ENCODE measurements at regions not wholly inside any gene's neighbourhood (a gene's known extent, or its start where the extent isn't known, plus 50 kb on each side); places are given as distances from the start of the nearest gene placed in this dataset.

GRCh38 chr11:127412722-127413380 is 412.3 kb upstream of the KIRREL3 start:
- H3K9me3 ChIP-seq (ENCODE audit: control insufficient read depth, low read length): no peaks in the 10 kb centered on the region
- H3K4me3 ChIP-seq (ENCODE audit: low read length): no peak overlapping the region
- no peaks in the 10 kb centered on the region for H3K36me3 ChIP-seq (ENCODE audit: control insufficient read depth, insufficient read depth, low read length)
- no peak overlapping the region for H3K9ac ChIP-seq (ENCODE audit: low read length)
- no peaks in the 10 kb centered on the region for H3K4me1 ChIP-seq (ENCODE audit: control insufficient read depth, insufficient read depth, low read length)
- no peaks in the 10 kb centered on the region for H3K27me3 ChIP-seq (ENCODE audit: control insufficient read depth, insufficient read depth, low read length)

GRCh38 chr11:127412234-127412633 is 411.7 kb upstream of the KIRREL3 start:
- Histone ChIP-seq H3K9ac (ENCODE audit: low read length) (no peak overlapping the region), H3K4me1 (ENCODE audit: control insufficient read depth, insufficient read depth, low read length) (no peaks in the 10 kb centered on the region), H3K36me3 (ENCODE audit: control insufficient read depth, insufficient read depth, low read length) (no peaks in the 10 kb centered on the region), H3K9me3 (ENCODE audit: control insufficient read depth, low read length) (no peaks in the 10 kb centered on the region), H3K27me3 (ENCODE audit: control insufficient read depth, insufficient read depth, low read length) (no peaks in the 10 kb centered on the region), H3K4me3 (ENCODE audit: low read length) (no peak overlapping the region)

- no peak overlapping the region for H3K9ac ChIP-seq (ENCODE audit: low read length)
- H3K36me3 ChIP-seq (ENCODE audit: control insufficient read depth, insufficient read depth, low read length): no peaks in the 10 kb centered on the region
- H3K4me1 ChIP-seq (ENCODE audit: control insufficient read depth, insufficient read depth, low read length): no peaks in the 10 kb centered on the region
- H3K27me3 ChIP-seq (ENCODE audit: control insufficient read depth, insufficient read depth, low read length): no peaks in the 10 kb centered on the region
- H3K9me3 ChIP-seq (ENCODE audit: control insufficient read depth, low read length): no peaks in the 10 kb centered on the region
- H3K4me3 ChIP-seq (ENCODE audit: low read length): no peak overlapping the region
These were observed 410.7 kb upstream of the KIRREL3 start for GRCh38 chr11:127411283-127411682.

- Histone ChIP-seq H3K4me1 (ENCODE audit: control insufficient read depth, insufficient read depth, low read length) (no peaks in the 10 kb centered on the region), H3K9ac (ENCODE audit: low read length) (no peak overlapping the region), H3K4me3 (ENCODE audit: low read length) (no peak overlapping the region), H3K9me3 (ENCODE audit: control insufficient read depth, low read length) (no peaks in the 10 kb centered on the region), H3K36me3 (ENCODE audit: control insufficient read depth, insufficient read depth, low read length) (no peaks in the 10 kb centered on the region), H3K27me3 (ENCODE audit: control insufficient read depth, insufficient read depth, low read length) (no peaks in the 10 kb centered on the region)
These were observed 394.5 kb upstream of the KIRREL3 start for GRCh38 chr11:127395034-127395433.

- Histone ChIP-seq H3K27me3 (ENCODE audit: control insufficient read depth, insufficient read depth, low read length) (no peaks in the 10 kb centered on the region), H3K4me1 (ENCODE audit: control insufficient read depth, insufficient read depth, low read length) (no peaks in the 10 kb centered on the region), H3K9ac (ENCODE audit: low read length) (no peak overlapping the region), H3K9me3 (ENCODE audit: control insufficient read depth, low read length) (no peaks in the 10 kb centered on the region), H3K36me3 (ENCODE audit: control insufficient read depth, insufficient read depth, low read length) (no peaks in the 10 kb centered on the region), H3K4me3 (ENCODE audit: low read length) (no peak overlapping the region)
These were observed 393.0 kb upstream of the KIRREL3 start for GRCh38 chr11:127393460-127393997.

- H3K27me3 ChIP-seq (ENCODE audit: control insufficient read depth, insufficient read depth, low read length): no peaks in the 10 kb centered on the region
- H3K36me3 ChIP-seq (ENCODE audit: control insufficient read depth, insufficient read depth, low read length): no peaks in the 10 kb centered on the region
- H3K4me1 ChIP-seq (ENCODE audit: control insufficient read depth, insufficient read depth, low read length): no peaks in the 10 kb centered on the region
- no peak overlapping the region for H3K4me3 ChIP-seq (ENCODE audit: low read length)
- H3K9ac ChIP-seq (ENCODE audit: low read length): no peak overlapping the region
- H3K9me3 ChIP-seq (ENCODE audit: control insufficient read depth, low read length): no peaks in the 10 kb centered on the region
These were observed 392.0 kb upstream of the KIRREL3 start for GRCh38 chr11:127392575-127392974.

GRCh38 chr11:127390465-127390864 is 389.9 kb upstream of the KIRREL3 start:
- no peaks in the 10 kb centered on the region for H3K9me3 ChIP-seq (ENCODE audit: control insufficient read depth, low read length)
- no peaks in the 10 kb centered on the region for H3K4me1 ChIP-seq (ENCODE audit: control insufficient read depth, insufficient read depth, low read length)
- H3K4me3 ChIP-seq (ENCODE audit: low read length): no peak overlapping the region
- no peaks in the 10 kb centered on the region for H3K27me3 ChIP-seq (ENCODE audit: control insufficient read depth, insufficient read depth, low read length)
- H3K36me3 ChIP-seq (ENCODE audit: control insufficient read depth, insufficient read depth, low read length): no peaks in the 10 kb centered on the region
- H3K9ac ChIP-seq (ENCODE audit: low read length): no peak overlapping the region

- Histone ChIP-seq H3K9ac (ENCODE audit: low read length) (no peak overlapping the region), H3K27me3 (ENCODE audit: control insufficient read depth, insufficient read depth, low read length) (no peaks in the 10 kb centered on the region), H3K4me3 (ENCODE audit: low read length) (no peak overlapping the region), H3K4me1 (ENCODE audit: control insufficient read depth, insufficient read depth, low read length) (no peaks in the 10 kb centered on the region), H3K36me3 (ENCODE audit: control insufficient read depth, insufficient read depth, low read length) (no peaks in the 10 kb centered on the region), H3K9me3 (ENCODE audit: control insufficient read depth, low read length) (no peaks in the 10 kb centered on the region)
These were observed 384.5 kb upstream of the KIRREL3 start for GRCh38 chr11:127385071-127385470.

- H3K9ac ChIP-seq (ENCODE audit: low read length): no peak overlapping the region
- no peaks in the 10 kb centered on the region for H3K36me3 ChIP-seq (ENCODE audit: control insufficient read depth, insufficient read depth, low read length)
- H3K4me3 ChIP-seq (ENCODE audit: low read length): no peak overlapping the region
- no peaks in the 10 kb centered on the region for H3K27me3 ChIP-seq (ENCODE audit: control insufficient read depth, insufficient read depth, low read length)
- H3K4me1 ChIP-seq (ENCODE audit: control insufficient read depth, insufficient read depth, low read length): no peaks in the 10 kb centered on the region
- no peaks in the 10 kb centered on the region for H3K9me3 ChIP-seq (ENCODE audit: control insufficient read depth, low read length)
These were observed 382.5 kb upstream of the KIRREL3 start for GRCh38 chr11:127383026-127383425.

GRCh38 chr11:127381247-127381646 is 380.7 kb upstream of the KIRREL3 start:
- H3K27me3 ChIP-seq (ENCODE audit: control insufficient read depth, insufficient read depth, low read length): no peaks in the 10 kb centered on the region
- no peaks in the 10 kb centered on the region for H3K36me3 ChIP-seq (ENCODE audit: control insufficient read depth, insufficient read depth, low read length)
- no peak overlapping the region for H3K9ac ChIP-seq (ENCODE audit: low read length)
- H3K4me3 ChIP-seq (ENCODE audit: low read length): no peak overlapping the region
- no peaks in the 10 kb centered on the region for H3K4me1 ChIP-seq (ENCODE audit: control insufficient read depth, insufficient read depth, low read length)
- H3K9me3 ChIP-seq (ENCODE audit: control insufficient read depth, low read length): no peaks in the 10 kb centered on the region

GRCh38 chr11:127379686-127380085 is 379.1 kb upstream of the KIRREL3 start:
- Histone ChIP-seq H3K9me3 (ENCODE audit: control insufficient read depth, low read length) (no peaks in the 10 kb centered on the region), H3K4me3 (ENCODE audit: low read length) (no peak overlapping the region), H3K9ac (ENCODE audit: low read length) (no peak overlapping the region), H3K36me3 (ENCODE audit: control insufficient read depth, insufficient read depth, low read length) (no peaks in the 10 kb centered on the region), H3K4me1 (ENCODE audit: control insufficient read depth, insufficient read depth, low read length) (no peaks in the 10 kb centered on the region), H3K27me3 (ENCODE audit: control insufficient read depth, insufficient read depth, low read length) (no peaks in the 10 kb centered on the region)

GRCh38 chr11:127376301-127376700 is 375.7 kb upstream of the KIRREL3 start:
- no peaks in the 10 kb centered on the region for H3K4me1 ChIP-seq (ENCODE audit: control insufficient read depth, insufficient read depth, low read length)
- no peak overlapping the region for H3K4me3 ChIP-seq (ENCODE audit: low read length)
- H3K36me3 ChIP-seq (ENCODE audit: control insufficient read depth, insufficient read depth, low read length): no peaks in the 10 kb centered on the region

GRCh38 chr11:127369356-127369755 is 368.8 kb upstream of the KIRREL3 start:
- no peaks in the 10 kb centered on the region for H3K4me1 ChIP-seq (ENCODE audit: control insufficient read depth, insufficient read depth, low read length)
- H3K4me3 ChIP-seq (ENCODE audit: low read length): no peak overlapping the region
- H3K9me3 ChIP-seq (ENCODE audit: control insufficient read depth, low read length): no peaks in the 10 kb centered on the region
- H3K27me3 ChIP-seq (ENCODE audit: control insufficient read depth, insufficient read depth, low read length): no peaks in the 10 kb centered on the region
- H3K36me3 ChIP-seq (ENCODE audit: control insufficient read depth, insufficient read depth, low read length): no peaks in the 10 kb centered on the region
- no peak overlapping the region for H3K9ac ChIP-seq (ENCODE audit: low read length)

More at GRCh38 chr11:127376301-127376700, 375.7 kb upstream of the KIRREL3 start:
- H3K9me3 ChIP-seq (ENCODE audit: control insufficient read depth, low read length): no peaks in the 10 kb centered on the region
- no peak overlapping the region for H3K9ac ChIP-seq (ENCODE audit: low read length)
- H3K27me3 ChIP-seq (ENCODE audit: control insufficient read depth, insufficient read depth, low read length): no peaks in the 10 kb centered on the region
